ENCODE measurements at regions not wholly inside any gene's neighbourhood (a gene's known extent, or its start where the extent isn't known, plus 50 kb on each side); places are given as distances from the start of the nearest gene placed in this dataset.

GRCh38 chr7:27389496-27389895 lies 146.9 kb downstream of the EVX1 start:
- no peak for DNase-seq
- no peak overlapping the region for H3K4me3 ChIP-seq
- H3K9me3 ChIP-seq (replicated peaks): peaks cover 14% of the 10 kb centered on the region
- peak overlapping the region; percentile 60 for H3K27ac ChIP-seq (replicated peaks)
- peaks cover 48% of the 10 kb centered on the region for H3K27me3 ChIP-seq (ENCODE audit: low read depth)
- no peaks in the 10 kb centered on the region for H3K36me3 ChIP-seq
- TF ChIP-seq, protein P1, sequence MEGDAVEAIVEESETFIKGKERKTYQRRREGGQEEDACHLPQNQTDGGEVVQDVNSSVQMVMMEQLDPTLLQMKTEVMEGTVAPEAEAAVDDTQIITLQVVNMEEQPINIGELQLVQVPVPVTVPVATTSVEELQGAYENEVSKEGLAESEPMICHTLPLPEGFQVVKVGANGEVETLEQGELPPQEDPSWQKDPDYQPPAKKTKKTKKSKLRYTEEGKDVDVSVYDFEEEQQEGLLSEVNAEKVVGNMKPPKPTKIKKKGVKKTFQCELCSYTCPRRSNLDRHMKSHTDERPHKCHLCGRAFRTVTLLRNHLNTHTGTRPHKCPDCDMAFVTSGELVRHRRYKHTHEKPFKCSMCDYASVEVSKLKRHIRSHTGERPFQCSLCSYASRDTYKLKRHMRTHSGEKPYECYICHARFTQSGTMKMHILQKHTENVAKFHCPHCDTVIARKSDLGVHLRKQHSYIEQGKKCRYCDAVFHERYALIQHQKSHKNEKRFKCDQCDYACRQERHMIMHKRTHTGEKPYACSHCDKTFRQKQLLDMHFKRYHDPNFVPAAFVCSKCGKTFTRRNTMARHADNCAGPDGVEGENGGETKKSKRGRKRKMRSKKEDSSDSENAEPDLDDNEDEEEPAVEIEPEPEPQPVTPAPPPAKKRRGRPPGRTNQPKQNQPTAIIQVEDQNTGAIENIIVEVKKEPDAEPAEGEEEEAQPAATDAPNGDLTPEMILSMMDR (IDR thresholded peaks at IDR 0.05; ENCODE audit: borderline replicate concordance): no peak
- H3K4me1 ChIP-seq: peaks cover 4% of the 10 kb centered on the region
- intact Hi-C loops (cut with micrococcal nuclease): no loop called here

GRCh38 chr7:27392477-27392876 lies 149.9 kb downstream of the EVX1 start:
- intact Hi-C loops (cut with micrococcal nuclease): no loop called here
- TF ChIP-seq, protein P1 (IDR thresholded peaks at IDR 0.05; ENCODE audit: borderline replicate concordance): no peak
- Histone ChIP-seq H3K4me1 (peaks cover 4% of the 10 kb centered on the region), H3K27me3 (ENCODE audit: low read depth) (peaks cover 64% of the 10 kb centered on the region), H3K4me3 (no peak overlapping the region), H3K9me3 (replicated peaks) (peaks cover 14% of the 10 kb centered on the region), H3K27ac (replicated peaks) (no peak overlapping the region), H3K36me3 (no peaks in the 10 kb centered on the region)
- DNase-seq: no peak

GRCh38 chr7:27394871-27395270 lies 152.3 kb downstream of the EVX1 start:
- DNase-seq: no peak
- TF ChIP-seq, protein P1 (IDR thresholded peaks at IDR 0.05; ENCODE audit: borderline replicate concordance): no peak
- Histone ChIP-seq H3K9me3 (replicated peaks) (peaks cover 14% of the 10 kb centered on the region), H3K4me3 (no peak overlapping the region), H3K4me1 (peaks cover under 1% of the 10 kb centered on the region), H3K27me3 (ENCODE audit: low read depth) (peaks cover 41% of the 10 kb centered on the region), H3K36me3 (no peaks in the 10 kb centered on the region), H3K27ac (replicated peaks) (no peak overlapping the region)
- intact Hi-C loops (cut with micrococcal nuclease): no loop called here

DNA sequence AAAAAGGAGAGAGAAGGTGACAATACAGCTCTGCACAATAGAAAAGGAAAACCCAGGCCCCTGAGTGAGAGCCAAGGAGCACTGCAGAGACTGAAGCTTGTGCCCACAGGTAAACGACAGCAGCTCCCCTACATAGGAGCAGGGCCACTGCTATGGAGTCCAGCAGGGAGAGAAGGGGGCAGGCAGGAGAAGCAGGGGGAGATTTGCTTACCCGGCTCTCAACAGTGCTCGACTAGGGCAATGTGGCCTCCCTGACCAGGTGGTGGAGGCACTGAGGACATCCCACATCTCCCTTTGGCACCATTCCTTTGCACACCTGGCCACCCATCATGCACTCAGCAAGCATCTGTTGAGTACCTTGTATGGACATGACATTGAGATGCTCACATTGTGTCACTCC lies 153.0 kb downstream of the EVX1 start:
- H3K27ac ChIP-seq (replicated peaks): no peak overlapping the region
- no peak for DNase-seq
- H3K4me1 ChIP-seq: no peaks in the 10 kb centered on the region
- intact Hi-C loops (cut with micrococcal nuclease): no loop called here
- no peak overlapping the region for H3K4me3 ChIP-seq
- H3K36me3 ChIP-seq: no peaks in the 10 kb centered on the region
- peaks cover 14% of the 10 kb centered on the region for H3K9me3 ChIP-seq (replicated peaks)
- TF ChIP-seq, protein P1 (IDR thresholded peaks at IDR 0.05; ENCODE audit: borderline replicate concordance): no peak
- peaks cover 33% of the 10 kb centered on the region for H3K27me3 ChIP-seq (ENCODE audit: low read depth)

GRCh38 chr7:27397503-27397902 lies 154.9 kb downstream of the EVX1 start:
- Histone ChIP-seq H3K4me3 (no peak overlapping the region), H3K9me3 (replicated peaks) (peaks cover 19% of the 10 kb centered on the region), H3K27me3 (ENCODE audit: low read depth) (peaks cover 33% of the 10 kb centered on the region), H3K4me1 (no peaks in the 10 kb centered on the region), H3K27ac (replicated peaks) (no peak overlapping the region), H3K36me3 (no peaks in the 10 kb centered on the region)
- intact Hi-C loops (cut with micrococcal nuclease): no loop called here
- TF ChIP-seq, protein P1 (IDR thresholded peaks at IDR 0.05; ENCODE audit: borderline replicate concordance): no peak
- DNase-seq: no peak

- Histone ChIP-seq H3K36me3 (no peaks in the 10 kb centered on the region), H3K27ac (replicated peaks) (no peak overlapping the region), H3K9me3 (replicated peaks) (peaks cover 10% of the 10 kb centered on the region), H3K27me3 (ENCODE audit: low read depth) (peaks cover 33% of the 10 kb centered on the region), H3K4me1 (no peaks in the 10 kb centered on the region), H3K4me3 (no peak overlapping the region)
- DNase-seq: no peak
- intact Hi-C loops (cut with micrococcal nuclease): no loop called here
- TF ChIP-seq, protein P1 (IDR thresholded peaks at IDR 0.05; ENCODE audit: borderline replicate concordance): no peak
Measured at GRCh38 chr7:27398851-27399250, 156.2 kb downstream of the EVX1 start.

Data from left ventricle myocardium inferior (tissue), 1 donor.